ENCODE measurements at regions not wholly inside any gene's neighbourhood (a gene's known extent, or its start where the extent isn't known, plus 50 kb on each side); places are given as distances from the start of the nearest gene placed in this dataset.
"Not testable (repeated sequence)": the region's sequence is repeated elsewhere in the genome, so short reads cannot be mapped to it uniquely, and the experiment has no call there.

GRCh38 chr6:168825226-168826077, 384.5 kb downstream of the SMOC2 start:
- no peak for DNase-seq (ENCODE audit: low spot score)

DNA sequence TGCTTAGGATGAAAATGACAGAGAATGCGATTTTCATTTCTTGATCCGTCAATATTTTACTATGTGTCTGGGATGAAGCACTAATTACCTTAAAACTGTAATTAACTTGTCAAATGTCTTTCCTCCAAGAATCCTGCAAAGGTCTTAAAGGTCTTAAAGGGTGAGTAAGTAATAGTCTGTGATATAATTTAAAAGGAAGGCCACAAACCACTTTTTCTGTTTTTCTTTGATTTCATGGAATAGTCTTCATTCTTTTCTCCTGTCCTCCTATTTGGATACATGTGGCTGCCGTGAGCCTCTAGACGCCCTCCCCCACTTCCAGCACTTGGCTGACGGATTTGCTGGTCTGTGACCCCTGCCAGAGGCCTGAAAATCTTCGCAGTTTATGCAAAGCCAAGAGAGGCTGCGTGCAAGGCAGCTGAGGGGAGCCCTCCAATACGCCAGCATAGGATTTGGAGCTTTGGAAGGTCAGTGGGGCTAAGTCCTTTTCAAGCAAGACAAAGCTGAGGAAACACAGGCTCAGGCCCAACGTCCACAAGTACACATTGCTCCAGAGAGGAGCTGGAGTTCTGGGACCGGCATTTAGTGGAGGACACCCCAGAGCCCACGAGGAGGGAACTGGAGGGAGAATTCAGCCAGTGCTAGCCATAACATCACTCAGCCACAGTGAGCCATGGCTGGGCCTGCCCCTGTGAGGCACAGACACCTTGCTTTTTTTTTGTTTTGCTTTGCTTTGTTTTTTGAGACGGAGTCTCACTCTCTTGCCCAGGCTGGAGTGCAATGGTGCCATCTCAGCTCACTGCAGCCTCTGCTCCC, 382.6 kb downstream of the SMOC2 start:
- DNase-seq (ENCODE audit: low spot score) = no peak

DNA sequence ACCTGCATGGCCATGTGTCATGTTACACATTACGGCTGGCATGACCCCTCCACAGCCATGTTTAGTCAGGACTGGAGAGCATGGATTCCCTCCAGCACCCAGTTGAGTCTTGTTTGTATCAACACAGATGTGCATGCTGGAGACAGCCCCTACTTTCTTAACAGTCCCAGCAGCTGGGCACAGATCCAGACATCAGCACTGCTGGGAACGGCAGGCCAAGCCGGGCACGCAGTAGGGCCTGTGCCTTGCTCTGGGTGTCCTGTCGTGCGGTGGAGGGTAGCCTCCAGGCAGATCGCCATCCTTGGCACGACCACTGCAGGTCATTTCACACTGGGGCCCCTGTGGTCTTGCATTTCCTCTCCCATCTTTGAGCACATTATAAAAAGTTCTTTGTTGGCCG, 381.4 kb downstream of the SMOC2 start:
- DNase-seq (ENCODE audit: low spot score) = no peak

GRCh38 chr6:168819546-168819945, 378.6 kb downstream of the SMOC2 start:
- DNase-seq (ENCODE audit: low spot score) = no peak

DNA sequence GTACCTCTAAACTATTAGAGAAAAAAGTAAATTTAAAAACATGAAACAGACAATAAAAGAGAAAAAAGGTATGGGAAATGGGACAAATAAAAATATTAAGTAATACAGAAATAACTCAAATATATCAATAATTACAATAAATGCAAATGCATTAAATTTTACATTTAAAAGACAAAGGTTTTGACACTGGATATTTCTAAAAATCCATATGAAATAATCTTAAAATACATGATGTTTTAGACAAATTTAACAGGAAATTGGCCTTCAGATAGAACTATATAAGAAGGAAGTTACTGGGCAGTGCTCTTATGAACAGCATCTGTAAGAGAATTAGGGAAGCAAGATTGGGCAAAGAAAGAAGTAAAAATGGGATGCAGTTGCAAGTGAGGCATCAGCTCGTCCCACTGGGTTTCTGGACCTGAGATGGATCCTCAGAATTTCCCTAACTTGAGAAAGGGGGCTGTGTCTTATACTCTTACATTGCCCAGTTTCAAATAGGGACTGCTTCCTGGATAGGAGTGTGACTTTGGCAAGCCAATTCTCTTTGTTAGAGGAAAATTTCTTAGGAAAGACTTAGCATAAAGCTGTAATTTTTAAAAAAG, 376.7 kb downstream of the SMOC2 start:
- DNase-seq (ENCODE audit: low spot score) = no peak

- no peak for DNase-seq (ENCODE audit: low spot score)
These were observed 374.2 kb downstream of the SMOC2 start for GRCh38 chr6:168815229-168815628.

- no peak for DNase-seq (ENCODE audit: low spot score)
These were observed 367.2 kb downstream of the SMOC2 start for GRCh38 chr6:168808232-168808631.

DNA sequence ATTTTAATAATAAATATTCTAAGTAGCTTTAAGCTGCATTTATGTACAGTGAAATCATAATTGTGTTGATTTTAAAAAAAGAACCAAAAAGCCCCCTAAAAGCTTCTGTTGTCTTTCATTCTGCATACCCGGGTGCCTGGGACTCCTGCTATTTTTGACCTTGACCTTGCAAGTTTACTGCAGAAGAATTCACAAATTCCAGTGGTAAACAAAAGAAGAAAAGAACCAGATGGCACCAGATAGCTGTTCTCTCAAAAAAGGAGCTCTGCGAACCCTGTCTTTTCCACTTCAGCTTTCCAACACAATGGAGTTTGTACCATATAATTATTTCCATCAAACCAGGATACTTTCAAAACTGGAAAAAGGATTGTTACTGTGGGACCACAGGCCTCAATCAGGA, 363.3 kb downstream of the SMOC2 start:
- no peak for DNase-seq (ENCODE audit: low spot score)

- DNase-seq (ENCODE audit: low spot score) = no peak
These were observed 362.9 kb downstream of the SMOC2 start for GRCh38 chr6:168803874-168804273.

DNA sequence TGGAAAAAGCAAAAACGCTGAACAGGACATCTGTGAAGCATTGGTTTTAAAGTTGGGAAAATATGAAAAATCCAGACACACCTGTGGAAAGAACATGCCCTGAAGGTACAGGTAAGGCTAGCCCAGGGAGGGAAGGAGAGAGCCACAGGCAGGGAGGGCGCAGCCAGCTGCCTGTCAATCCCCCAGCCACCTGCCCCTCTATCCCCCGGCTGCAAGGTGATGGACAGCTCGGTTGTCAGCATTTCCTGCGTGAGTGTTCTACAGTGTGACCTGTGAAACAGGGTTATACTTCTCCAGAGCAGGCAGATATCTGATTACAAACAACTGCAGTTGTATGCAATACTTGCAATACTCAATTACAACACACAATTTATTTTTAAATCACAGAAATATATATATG, 358.1 kb downstream of the SMOC2 start:
- DNase-seq (ENCODE audit: low spot score) = no peak

DNA sequence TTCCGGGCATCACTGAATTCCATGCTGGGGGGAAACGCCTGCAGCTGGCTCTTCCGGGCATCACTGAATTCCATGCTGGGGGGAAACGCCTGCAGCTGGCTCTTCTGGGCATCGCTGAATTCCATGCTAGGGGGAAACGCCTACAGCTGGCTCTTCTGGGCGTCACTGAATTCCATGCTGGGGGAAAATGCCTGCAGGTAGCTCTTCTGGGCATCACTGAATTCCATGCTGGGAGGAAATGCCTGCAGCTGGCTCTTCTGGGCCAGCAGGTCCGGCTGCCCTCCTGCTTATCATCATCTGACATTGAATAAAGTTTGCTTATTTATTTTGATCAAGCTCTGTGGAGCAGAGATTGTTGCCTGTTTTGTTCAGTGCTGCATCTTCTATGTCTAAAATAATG, 355.1 kb downstream of the SMOC2 start:
- DNase-seq (ENCODE audit: low spot score) = no peak

- not testable (repeated sequence) for DNase-seq (ENCODE audit: low spot score)
These were observed 354.6 kb downstream of the SMOC2 start for GRCh38 chr6:168795611-168796010.

DNA sequence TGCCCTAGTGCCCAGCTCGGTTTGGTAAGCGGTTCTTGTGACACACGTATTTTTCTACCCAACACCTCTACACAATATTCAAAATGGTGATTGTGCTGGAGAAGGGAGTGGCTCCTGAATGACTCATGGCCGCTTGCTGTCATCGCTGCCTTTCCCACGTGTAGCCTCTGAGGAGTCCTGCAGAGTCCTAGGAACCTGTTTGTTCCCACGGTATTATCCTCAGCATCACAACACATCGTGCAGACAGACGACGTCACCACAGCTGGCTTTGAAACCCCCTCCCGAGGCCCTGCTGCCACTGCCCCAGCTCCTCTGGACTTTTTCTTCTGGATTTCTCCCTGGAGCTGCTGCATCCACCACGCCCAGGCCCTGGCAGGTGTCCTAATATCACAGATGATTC, 353.5 kb downstream of the SMOC2 start:
- DNase-seq (ENCODE audit: low spot score) = no peak

GRCh38 chr6:168793649-168794048, 352.7 kb downstream of the SMOC2 start:
- no peak for DNase-seq (ENCODE audit: low spot score)

DNA sequence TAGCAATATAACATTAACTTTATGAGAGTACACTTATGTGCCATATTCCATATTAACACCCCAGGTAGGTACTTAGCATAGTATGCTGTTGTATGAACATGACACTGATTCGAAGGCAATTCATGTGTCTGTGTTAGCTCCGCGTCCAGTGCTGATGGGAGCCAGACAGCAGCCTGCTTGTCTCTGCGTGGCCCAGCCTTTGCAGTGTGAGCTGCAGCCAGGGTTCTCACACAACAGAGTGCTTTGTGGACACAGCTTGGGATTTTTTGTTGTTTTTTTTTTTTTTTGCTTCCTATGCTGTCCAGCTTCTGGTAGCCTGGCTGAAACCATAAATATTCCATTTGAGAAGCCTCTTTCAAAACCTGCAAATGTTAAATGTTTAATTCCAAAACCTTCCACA, 350.9 kb downstream of the SMOC2 start:
- no peak for DNase-seq (ENCODE audit: low spot score)

DNA sequence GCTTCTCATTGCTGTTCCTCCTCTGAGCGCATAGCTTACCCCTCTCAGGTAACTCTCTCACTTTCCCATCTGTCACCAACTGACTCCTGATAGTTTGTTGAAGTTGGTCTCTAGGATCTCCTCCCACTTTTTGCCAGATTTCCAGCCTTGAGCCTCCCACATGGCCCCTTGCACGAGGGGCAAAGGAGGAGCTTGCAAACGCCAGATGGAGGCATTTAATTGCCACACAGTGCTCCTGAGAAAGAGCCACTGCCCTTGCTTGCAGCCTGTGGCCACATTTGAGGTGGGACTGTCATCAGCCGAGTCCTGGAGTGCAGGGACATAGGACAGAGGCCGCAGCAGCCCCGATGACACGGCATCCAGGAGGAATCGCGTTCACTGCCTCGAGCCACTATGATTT, 348.7 kb downstream of the SMOC2 start:
- no peak for DNase-seq (ENCODE audit: low spot score)

- no peak for DNase-seq (ENCODE audit: low spot score)
These were observed 344.9 kb downstream of the SMOC2 start for GRCh38 chr6:168785720-168786511.

DNA sequence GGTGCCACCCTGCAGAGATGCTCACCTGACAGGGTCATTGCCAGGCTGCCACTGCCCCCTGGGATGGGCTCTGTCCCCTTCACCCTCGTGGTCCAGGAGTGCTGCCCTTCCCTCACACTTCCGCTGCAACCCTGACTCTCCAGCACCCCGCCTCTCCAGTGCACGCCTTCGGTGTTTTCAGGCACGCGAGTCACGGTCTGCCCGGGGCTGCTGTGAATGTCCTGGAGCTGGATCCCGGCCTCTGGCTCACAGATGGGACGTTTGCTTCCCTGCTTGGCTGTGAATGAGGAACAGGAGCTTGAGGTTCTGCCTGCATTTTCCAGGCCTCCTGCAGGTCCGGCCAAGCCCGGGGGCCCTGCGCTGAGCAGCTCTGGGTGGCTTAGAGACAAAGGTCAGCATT, 343.4 kb downstream of the SMOC2 start:
- DNase-seq (ENCODE audit: low spot score) = no peak

DNA sequence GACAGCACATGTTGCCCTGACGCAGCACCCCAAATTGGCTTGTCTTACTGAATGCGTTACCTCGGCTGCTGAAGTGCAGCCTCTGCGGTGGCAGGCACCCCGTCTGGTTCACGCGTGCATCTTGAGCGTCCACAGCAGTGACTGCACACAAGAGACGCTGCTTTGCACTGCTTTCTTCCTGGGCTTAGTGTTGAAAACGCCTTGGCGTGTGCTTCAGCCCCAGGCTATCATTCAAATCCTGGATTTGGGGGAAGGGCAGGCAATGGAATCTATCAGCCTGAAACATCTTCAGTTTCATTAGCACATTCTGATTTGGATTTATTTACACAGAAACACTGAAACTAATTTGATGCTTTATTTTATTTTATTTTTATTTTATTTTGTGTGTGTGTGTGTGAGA, 342.7 kb downstream of the SMOC2 start:
- DNase-seq (ENCODE audit: low spot score) = no peak

- no peak for DNase-seq (ENCODE audit: low spot score)
These were observed 341.3 kb downstream of the SMOC2 start for GRCh38 chr6:168782187-168782751.

GRCh38 chr6:168778201-168778600, 337.2 kb downstream of the SMOC2 start:
- no peak for DNase-seq (ENCODE audit: low spot score)

GRCh38 chr6:168774381-168774780, 333.4 kb downstream of the SMOC2 start:
- no peak for DNase-seq (ENCODE audit: low spot score)

All from hematopoietic multipotent progenitor cell treated with erythropoietin and hydrocortisone succinate and interleukin-3 and kit ligand, for 17 days (in vitro differentiated cells).